MCF 10A (cell line): ENCODE measurements at regions not wholly inside any gene's neighbourhood (a gene's known extent, or its start where the extent isn't known, plus 50 kb on each side); places are given as distances from the start of the nearest gene placed in this dataset.

Experiments used
- BruUV-seq: library from RNA; stranded (reverse); fragments of 400-500 nt; replicated peaks from 2 replicates; lab custom pipeline; 2021; lab: Mats Ljungman, UMichigan
- CTCF ChIA-PET: fragments of 300-600 bp; sonication (Branson Sonifier 250); formaldehyde crosslinking; extraction: SDS; loops from one replicate; lab custom pipeline; 2021; ENCODE audit warnings: antibody characterized with exemption, inconsistent platforms; lab: Yijun Ruan, JAX
- POLR2A ChIA-PET: fragments of 300-600, 350-650 bp; sonication (Branson Sonifier 250); formaldehyde crosslinking; extraction: SDS; loops from one replicate; lab custom pipeline; 2020; ENCODE audit warnings: antibody characterized with exemption, inconsistent platforms; lab: Yijun Ruan, JAX
- DNase-seq: peaks from one replicate; pipeline ENCODE4 v3.0.0-alpha.2; 2018; ENCODE audit not compliant: unreplicated experiment
- H3K27ac Mint-ChIP-seq: one replicate; pipeline ENCODE4 v1.8.0; 2022; ENCODE audit warnings: mild to moderate bottlenecking, low read depth, mixed read lengths; ENCODE audit not compliant: unreplicated experiment
- H3K27me3 Mint-ChIP-seq: one replicate; pipeline ENCODE4 v1.8.0; 2022; ENCODE audit warnings: mixed read lengths; ENCODE audit not compliant: insufficient read depth, unreplicated experiment
- H3K36me3 Mint-ChIP-seq: one replicate; pipeline ENCODE4 v1.8.0; 2022; ENCODE audit warnings: mild to moderate bottlenecking, moderate library complexity, mixed read lengths; ENCODE audit not compliant: insufficient read depth, unreplicated experiment
- H3K4me1 Mint-ChIP-seq: one replicate; pipeline ENCODE4 v1.8.0; 2022; ENCODE audit warnings: mixed read lengths; ENCODE audit not compliant: insufficient read depth, unreplicated experiment
- H3K4me3 Mint-ChIP-seq: one replicate; pipeline ENCODE4 v1.8.0; 2022; ENCODE audit warnings: mild to moderate bottlenecking, moderate library complexity, mixed read lengths; ENCODE audit not compliant: unreplicated experiment
- H3K9me3 Mint-ChIP-seq: one replicate; pipeline ENCODE4 v1.8.0; 2022; ENCODE audit warnings: mixed read lengths; ENCODE audit not compliant: unreplicated experiment
- CTCF ChIP-seq: fragments of 200-600 bp; IDR thresholded peaks from one replicate; pipeline ENCODE4 v1.8.0; 2022; ENCODE audit warnings: antibody characterized with exemption, mild to moderate bottlenecking; ENCODE audit not compliant: unreplicated experiment
- intact Hi-C: fragments of 100-400 bp; cut with micrococcal nuclease; formaldehyde crosslinking; loops from 2 replicates; pipeline ENCODE4 v1.14.1; 2022

DNA sequence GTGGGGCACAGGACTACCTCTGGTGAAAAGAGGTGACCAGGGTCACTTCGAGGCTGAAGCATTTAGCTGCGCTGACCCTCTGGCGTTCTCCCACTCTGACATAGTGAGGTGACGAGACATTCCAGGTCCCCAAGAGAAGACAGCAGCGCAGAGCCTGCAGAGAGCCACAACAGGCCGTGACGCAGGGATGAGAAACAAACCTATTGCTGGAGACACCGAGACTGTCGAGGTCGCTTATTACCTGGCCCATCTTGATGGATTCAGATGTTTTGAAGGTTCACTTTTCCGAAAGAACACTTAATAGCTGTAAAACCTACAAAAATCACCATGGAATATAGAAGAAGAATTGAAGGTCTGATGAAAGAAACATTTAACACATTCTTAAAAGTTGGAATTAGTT lies 466.3 kb downstream of the NR2F2 start:
- intact Hi-C loops: no loop called here
- H3K27me3 Mint-ChIP-seq: peaks cover 75% of the 10 kb centered on the region
- no peaks in the 10 kb centered on the region for H3K9me3 Mint-ChIP-seq
- DNase-seq: no peak
- no peaks in the 10 kb centered on the region for H3K4me1 Mint-ChIP-seq
- ChIA-PET CTCF (interaction anchor here (1.1 kb wide), 1 partner anchor 40 kb away, joined by 3 read pairs; no protein-coding TSS in a partner anchor), POLR2A (no interaction called here)
- no TSS peak for BruUV-seq
- no peak overlapping the region for H3K4me3 Mint-ChIP-seq
- H3K27ac Mint-ChIP-seq: no peak overlapping the region
- TF ChIP-seq CTCF: no peak
- no peaks in the 10 kb centered on the region for H3K36me3 Mint-ChIP-seq

DNA sequence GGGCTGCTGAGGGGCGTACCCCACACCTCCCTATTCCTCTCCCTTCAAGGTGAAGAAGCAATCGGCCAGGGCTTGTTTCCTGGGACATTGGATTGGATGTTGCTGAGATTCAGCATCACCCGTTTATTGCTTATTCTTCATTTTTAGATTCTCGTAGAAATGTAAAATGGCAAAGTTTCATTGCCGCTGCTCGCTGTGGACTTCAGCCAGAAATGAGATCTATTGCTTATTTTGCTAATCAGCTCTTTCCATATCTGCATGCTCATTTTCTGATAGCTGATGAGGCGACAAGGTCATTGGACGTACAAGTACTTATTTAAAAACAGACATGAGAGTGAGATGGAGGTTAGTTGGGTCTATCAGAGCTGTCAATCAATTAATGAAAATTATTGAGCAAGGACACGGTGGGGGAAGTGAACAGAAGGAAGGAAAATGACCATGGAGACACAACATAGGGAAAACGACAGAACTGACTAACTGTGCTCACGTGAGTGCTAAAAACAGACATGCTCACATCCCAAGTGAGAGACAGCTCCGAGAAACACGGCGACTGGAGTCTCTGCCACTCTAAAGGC lies 471.2 kb downstream of the NR2F2 start:
- POLR2A ChIA-PET: no interaction called here
- intact Hi-C loops: no loop called here
- peaks cover 94% of the 10 kb centered on the region for H3K27me3 Mint-ChIP-seq
- no peak for TF ChIP-seq CTCF
- no TSS peak for BruUV-seq
- H3K27ac Mint-ChIP-seq: no peak overlapping the region
- DNase-seq: no peak
- H3K4me3 Mint-ChIP-seq: no peak overlapping the region
- no peaks in the 10 kb centered on the region for H3K4me1 Mint-ChIP-seq
- no peaks in the 10 kb centered on the region for H3K36me3 Mint-ChIP-seq
- CTCF ChIA-PET: no interaction called here
- no peaks in the 10 kb centered on the region for H3K9me3 Mint-ChIP-seq

- ChIA-PET CTCF (no interaction called here), POLR2A (no interaction called here)
- no peak for TF ChIP-seq CTCF
- H3K27ac Mint-ChIP-seq: no peak overlapping the region
- no peaks in the 10 kb centered on the region for H3K9me3 Mint-ChIP-seq
- H3K36me3 Mint-ChIP-seq: no peaks in the 10 kb centered on the region
- H3K4me1 Mint-ChIP-seq: no peaks in the 10 kb centered on the region
- BruUV-seq: no TSS peak
- peaks cover 100% of the 10 kb centered on the region for H3K27me3 Mint-ChIP-seq
- DNase-seq: no peak
- intact Hi-C loops: no loop called here
- H3K4me3 Mint-ChIP-seq: no peak overlapping the region
Observed at GRCh38 chr15:96802611-96803255, 472.2 kb downstream of the NR2F2 start.

DNA sequence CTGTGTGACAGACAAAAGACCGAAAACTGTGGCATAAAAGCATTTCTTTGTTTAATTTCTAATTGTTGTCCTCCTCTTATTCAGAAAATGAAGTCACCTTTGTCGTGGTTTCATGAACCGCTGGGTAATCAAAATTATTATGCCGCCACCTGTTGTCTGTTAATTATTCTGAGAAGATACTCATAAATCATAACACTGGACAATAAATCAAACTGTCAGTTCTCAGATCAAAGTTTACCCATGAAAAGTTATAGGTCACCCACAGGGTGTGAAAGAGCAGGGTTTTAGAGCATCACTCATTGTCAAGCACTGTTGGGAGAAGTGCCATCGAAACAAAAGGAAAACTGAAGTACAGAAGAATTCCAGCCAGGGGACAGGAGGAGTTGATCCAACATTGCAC lies 474.3 kb downstream of the NR2F2 start:
- CTCF ChIA-PET: no interaction called here
- H3K27me3 Mint-ChIP-seq: peaks cover 88% of the 10 kb centered on the region
- BruUV-seq: no TSS peak

More for the DNA sequence above, 474.3 kb downstream of the NR2F2 start:
- no peak for TF ChIP-seq CTCF
- H3K4me3 Mint-ChIP-seq: no peak overlapping the region
- no peaks in the 10 kb centered on the region for H3K9me3 Mint-ChIP-seq
- POLR2A ChIA-PET: no interaction called here
- intact Hi-C loops: no loop called here
- no peaks in the 10 kb centered on the region for H3K36me3 Mint-ChIP-seq
- no peaks in the 10 kb centered on the region for H3K4me1 Mint-ChIP-seq
- no peak for DNase-seq
- no peak overlapping the region for H3K27ac Mint-ChIP-seq
